IMR-90 (cell line): ENCODE measurements at regions not wholly inside any gene's neighbourhood (a gene's known extent, or its start where the extent isn't known, plus 50 kb on each side); places are given as distances from the start of the nearest gene placed in this dataset.

Experiments used
- ATAC-seq: fragments of 200-7000 bp; cut with Tn5 transposase; 2 replicates; pipeline ENCODE4 v1.9.1; 2020; ENCODE audit warnings: low read depth, mild to moderate bottlenecking, moderate library complexity
- BruUV-seq: library from RNA; stranded (reverse); fragments of 400-500 nt; replicated peaks from 2 replicates; lab custom pipeline; 2021; lab: Mats Ljungman, UMichigan
- CTCF ChIA-PET: fragments of 300-600 bp; formaldehyde crosslinking; extraction: SDS; loops from one replicate; lab custom pipeline; 2021; ENCODE audit warnings: antibody characterized with exemption; lab: Yijun Ruan, JAX
- POLR2A ChIA-PET: fragments of 300-600 bp; sonication (Branson Sonifier 250); formaldehyde crosslinking; loops from one replicate; lab custom pipeline; 2022; ENCODE audit warnings: antibody characterized with exemption; ENCODE audit not compliant: unreplicated experiment; lab: Charles Lee
- DNase-seq: peaks from one replicate; pipeline ENCODE4 v3.0.0; 2013
- H2AFZ ChIP-seq: replicated peaks from 2 replicates; pipeline ENCODE3; 2013; ENCODE audit warnings: low read length, mild to moderate bottlenecking; ENCODE audit not compliant: poor library complexity
- H2AK5ac ChIP-seq: 2 replicates; pipeline ENCODE4 v1.6.1; 2013; ENCODE audit warnings: low read depth, low read length, inconsistent platforms
- H2AK9ac ChIP-seq: replicated peaks from 2 replicates; pipeline ENCODE3; 2013; ENCODE audit warnings: mild to moderate bottlenecking, low read depth, low read length, moderate library complexity; ENCODE audit not compliant: poor library complexity
- H2BK120ac ChIP-seq: 2 replicates; pipeline ENCODE4 v1.6.1; 2013; ENCODE audit warnings: low read depth, low read length, inconsistent platforms
- H2BK15ac ChIP-seq: 3 replicates; pipeline ENCODE4 v1.6.1; 2013; ENCODE audit warnings: low read depth, low read length, inconsistent platforms
- H2BK20ac ChIP-seq: 2 replicates; pipeline ENCODE4 v1.6.1; 2013; ENCODE audit warnings: low read depth, mild to moderate bottlenecking, inconsistent platforms, low read length, moderate library complexity
- H2BK5ac ChIP-seq: 2 replicates; pipeline ENCODE4 v1.6.1; 2013; ENCODE audit warnings: mild to moderate bottlenecking, low read depth, low read length, inconsistent platforms; ENCODE audit not compliant: poor library complexity, severe bottlenecking
- H3K14ac ChIP-seq: replicated peaks from 2 replicates; pipeline ENCODE4 v1.6.1; 2013; ENCODE audit warnings: low read depth, low read length, inconsistent platforms
- H3K18ac ChIP-seq: 2 replicates; pipeline ENCODE4 v1.6.1; 2013; ENCODE audit warnings: low read depth, low read length, control low read depth
- H3K23ac ChIP-seq: 2 replicates; pipeline ENCODE4 v1.6.1; 2013; ENCODE audit warnings: low read depth, low read length, inconsistent platforms
- H3K27ac ChIP-seq: 2 replicates; pipeline ENCODE4 v1.5.1; 2013; ENCODE audit warnings: mild to moderate bottlenecking, control low read depth, low read length; ENCODE audit not compliant: insufficient read depth
- H3K27me3 ChIP-seq: 2 replicates; pipeline ENCODE4 v1.6.1; 2013; ENCODE audit warnings: low read length; ENCODE audit not compliant: control insufficient read depth, insufficient read depth
- H3K36me3 ChIP-seq: 2 replicates; pipeline ENCODE4 v1.6.1; 2013; ENCODE audit warnings: low read length, mixed read lengths; ENCODE audit not compliant: control insufficient read depth, insufficient read depth
- H3K4ac ChIP-seq: 2 replicates; pipeline ENCODE4 v1.6.1; 2013; ENCODE audit warnings: low read depth, low read length, inconsistent platforms
- H3K4me1 ChIP-seq: 2 replicates; pipeline ENCODE4 v1.6.1; 2013; ENCODE audit warnings: low read length, mixed read lengths; ENCODE audit not compliant: control insufficient read depth, insufficient read depth
- H3K4me2 ChIP-seq: 2 replicates; pipeline ENCODE4 v1.6.1; 2013; ENCODE audit warnings: low read depth, mild to moderate bottlenecking, control low read depth, low read length, moderate library complexity
- H3K4me3 ChIP-seq: 2 replicates; pipeline ENCODE4 v1.5.1; 2013; ENCODE audit warnings: low read depth, mild to moderate bottlenecking, control low read depth, low read length, moderate library complexity; ENCODE audit not compliant: insufficient read depth
- H3K56ac ChIP-seq: 2 replicates; pipeline ENCODE4 v1.6.1; 2013; ENCODE audit warnings: low read length, inconsistent platforms; ENCODE audit not compliant: insufficient read depth; ENCODE audit errors: extremely low read depth
- H3K79me1 ChIP-seq, 2 experiments: 2 replicates each; pipeline ENCODE4 v1.6.1; 2013; ENCODE audit warnings: low read length in 2 of 2, inconsistent platforms in 1 of 2, low read depth in 1 of 2
- H3K9ac ChIP-seq: 2 replicates; pipeline ENCODE4 v1.6.1; 2013; ENCODE audit warnings: low read depth, low read length, control low read depth
- H3K9me1 ChIP-seq: 2 replicates; pipeline ENCODE4 v1.6.1; 2013; ENCODE audit warnings: low read length, inconsistent platforms; ENCODE audit not compliant: insufficient read depth
- H3K9me3 ChIP-seq: 2 replicates; pipeline ENCODE4 v1.6.1; 2013; ENCODE audit warnings: low read length; ENCODE audit not compliant: control insufficient read depth, insufficient read depth
- H4K20me1 ChIP-seq: 2 replicates; pipeline ENCODE4 v1.6.1; 2013; ENCODE audit warnings: low read length, inconsistent platforms; ENCODE audit not compliant: insufficient read depth
- H4K5ac ChIP-seq: 2 replicates; pipeline ENCODE4 v1.6.1; 2013; ENCODE audit warnings: mild to moderate bottlenecking, low read depth, low read length, control low read depth
- H4K8ac ChIP-seq, 2 experiments: 2 replicates each; pipeline ENCODE4 v1.6.1; 2013; ENCODE audit warnings: low read depth in 2 of 2, low read length in 2 of 2, control low read depth in 1 of 2, inconsistent platforms in 1 of 2
- H4K91ac ChIP-seq: 2 replicates; pipeline ENCODE4 v1.6.1; 2013; ENCODE audit warnings: low read depth, low read length, inconsistent platforms; ENCODE audit not compliant: insufficient read depth
- RAD21 ChIP-seq: IDR thresholded peaks from 2 replicates; pipeline ENCODE4 v1.6.1; 2012; ENCODE audit warnings: low read length, improper control_type of control experiment
- WGBS, 2 experiments: methylation state at CpG; one replicate each; pipeline versions ENCODE4 v1.1.5 to v1.1.7; 2013; ENCODE audit warnings: missing lambda C conversion rate in 2 of 2; ENCODE audit not compliant: insufficient read length in 1 of 2; ENCODE audit errors: extremely low coverage in 2 of 2; 5-methylcytosine and 5-hydroxymethylcytosine counted together
- dilution Hi-C: fragments of 300-500 bp; cut with HindIII; formaldehyde crosslinking; loops from one replicate; pipeline ENCODE4 v1.14.3; 2018; ENCODE audit warnings: low sequenced_read_pairs; ENCODE audit not compliant: unreplicated experiment
- in situ Hi-C: fragments of 300-500 bp; cut with MboI; formaldehyde crosslinking; loops from 3 replicates; pipeline ENCODE4 v1.14.3; 2019; ENCODE audit warnings: low sequenced_read_pairs, inconsistent platforms, mixed read lengths
- intact Hi-C: fragments of 100-400 bp; cut with micrococcal nuclease; formaldehyde crosslinking; loops from 2 replicates; pipeline ENCODE4 v1.10.0; 2022

- dilution Hi-C loops (no loop called here), in situ Hi-C loops (no loop called here), intact Hi-C loops (no loop called here)
- H3K4me1 ChIP-seq: no peaks in the 10 kb centered on the region
- no TSS peak for BruUV-seq
- H3K56ac ChIP-seq: no peak overlapping the region
- H3K23ac ChIP-seq: no peak overlapping the region
- no peaks in the 10 kb centered on the region for H4K20me1 ChIP-seq
- no peak overlapping the region for H2AK9ac ChIP-seq
- ATAC-seq: no peak
- DNase-seq: peak; percentile 30
- no peak overlapping the region for H3K4me3 ChIP-seq
- no peak overlapping the region for H3K14ac ChIP-seq
- no peaks in the 10 kb centered on the region for H3K27me3 ChIP-seq
- no peaks in the 10 kb centered on the region for H3K9me1 ChIP-seq
- H3K9me3 ChIP-seq: no peaks in the 10 kb centered on the region
- H3K18ac ChIP-seq: no peak overlapping the region
- H4K8ac ChIP-seq: no peak overlapping the region
- no peaks in the 10 kb centered on the region for H3K79me1 ChIP-seq
- 50% methylated on average over 2 of the region's 3 CpGs; no CpG with 5 or more reads in 1 of the 2 experiments for WGBS, 2 experiments
- H2AFZ ChIP-seq: no peak overlapping the region
- no peak overlapping the region for H3K9ac ChIP-seq
- no peak overlapping the region for H3K27ac ChIP-seq
- TF ChIP-seq RAD21: no peak
- no peak overlapping the region for H2BK5ac ChIP-seq
- POLR2A ChIA-PET: no interaction called here
- H4K91ac ChIP-seq: no peak overlapping the region
- no peak overlapping the region for H2AK5ac ChIP-seq
- no peak overlapping the region for H3K4ac ChIP-seq
- no peak overlapping the region for H3K4me2 ChIP-seq
- CTCF ChIA-PET: interaction anchor here (1.3 kb wide), 1 partner anchor 21 kb away, joined by 3 read pairs; no protein-coding TSS in a partner anchor
- no peak overlapping the region for H2BK20ac ChIP-seq
- no peak overlapping the region for H4K5ac ChIP-seq
- no peak overlapping the region for H2BK120ac ChIP-seq
- no peaks in the 10 kb centered on the region for H3K36me3 ChIP-seq
- H2BK15ac ChIP-seq: no peak overlapping the region
These were observed 144.9 kb upstream of the AHR start for GRCh38 chr7:17153536-17153935.
